Prostate gland (tissue), 2 donors: ENCODE measurements at regions not wholly inside any gene's neighbourhood (a gene's known extent, or its start where the extent isn't known, plus 50 kb on each side); places are given as distances from the start of the nearest gene placed in this dataset.
"Not testable (repeated sequence)": the region's sequence is repeated elsewhere in the genome, so short reads cannot be mapped to it uniquely, and the experiment has no call there.

Experiments used
- DNase-seq: peaks from one replicate; pipeline ENCODE4 v3.0.0-alpha.2; 2019; ENCODE audit warnings: low spot score
- H3K27ac ChIP-seq, 2 donors: fragments of 200-600 bp; sonication (generic); 2 replicates each; pipeline ENCODE4 v1.5.1; 2017 to 2019
- H3K27me3 ChIP-seq: fragments of 200-600 bp; sonication (generic); replicated peaks from 2 replicates; pipeline ENCODE4 v1.5.1; 2019; ENCODE audit not compliant: insufficient read depth
- H3K36me3 ChIP-seq, 2 donors: fragments of 200-600 bp; sonication (generic); 1 replicate in 1 of 2; 2 replicates in 1 of 2; pipeline versions ENCODE4 v1.5.1 to v1.8.1; 2017 to 2019
- H3K4me1 ChIP-seq: fragments of 200-600 bp; sonication (generic); replicated peaks from 2 replicates; pipeline ENCODE4 v1.5.1; 2019
- H3K4me3 ChIP-seq, 2 donors: fragments of 200-600 bp; sonication (generic); 2 replicates each; pipeline ENCODE4 v1.5.1; 2017 to 2019
- H3K9me3 ChIP-seq: fragments of 200-600 bp; sonication (generic); 2 replicates; pipeline ENCODE4 v1.5.1; 2017
- POLR2A ChIP-seq: fragments of 450-650 bp; IDR thresholded peaks from one replicate; pipeline ENCODE4 v1.6.1; 2016; ENCODE audit warnings: antibody characterized with exemption, mild to moderate bottlenecking
- POLR2AphosphoS5 ChIP-seq: sonication (generic); formaldehyde crosslinking; IDR thresholded peaks from one replicate; pipeline ENCODE4 v1.6.1; 2017; ENCODE audit warnings: antibody characterized with exemption
- WGBS: methylation state at CpG from one replicate; pipeline ENCODE4 v1.1.5; 2018; 5-methylcytosine and 5-hydroxymethylcytosine counted together
- intact Hi-C: fragments of 100-400 bp; cut with DNase I; formaldehyde crosslinking; loops from one replicate; pipeline ENCODE4 v1.14.2; 2022
- TF ChIP-seq, protein P1 (sequence below), 4 experiments: fragments of 200-600 bp in 2 of 4; fragments of 450-650 bp in 2 of 4; sonication (generic) in 2 of 4; IDR thresholded peaks; 1 replicate in 3 of 4; 2 replicates in 1 of 4; pipeline ENCODE4 v1.5.1; 2016 to 2019; ENCODE audit warnings: antibody characterized with exemption in 4 of 4, mild to moderate bottlenecking in 2 of 4, moderate library complexity in 2 of 4

DNA sequence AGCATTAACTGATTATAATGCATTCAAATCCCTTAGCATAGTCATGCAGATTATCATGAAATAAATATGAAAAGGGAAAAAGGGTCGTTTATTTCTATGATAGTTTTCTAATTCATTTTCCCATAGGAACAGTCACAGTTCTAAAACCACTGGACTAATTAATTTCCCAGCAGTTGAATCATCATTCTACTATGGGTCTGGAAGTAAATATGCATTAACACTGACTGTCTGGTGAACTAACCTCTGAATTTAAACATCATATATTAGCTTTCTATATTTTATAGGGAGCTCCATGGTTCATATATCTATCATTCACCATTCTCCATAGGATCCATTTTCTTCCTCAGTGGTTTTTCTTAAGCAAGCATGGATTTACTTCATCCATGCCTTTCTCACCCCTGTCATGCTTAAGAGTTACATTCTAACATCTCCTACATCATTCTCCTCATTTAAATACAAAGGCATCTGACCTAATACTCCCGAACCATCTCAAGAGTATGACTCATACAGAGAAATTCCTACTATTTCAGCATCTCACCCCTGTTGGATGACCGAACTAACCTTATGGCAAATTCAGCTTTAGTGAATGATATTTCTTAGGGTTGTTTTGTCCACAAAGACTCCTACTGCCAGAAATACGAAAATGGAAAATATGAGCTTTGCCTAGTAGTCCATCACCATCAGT lies 198.7 kb upstream of the ADAMTS3 start:
- intact Hi-C loops = no loop called here
- TF ChIP-seq POLR2A = no peak
- no peaks in the 10 kb centered on the region for H3K27me3 ChIP-seq
- no peak for DNase-seq
- no peak overlapping the region for H3K4me3 ChIP-seq
- WGBS = 79% methylated on average over 4 of the region's 4 CpGs
- H3K36me3 ChIP-seq = no peaks in the 10 kb centered on the region
- no peaks in the 10 kb centered on the region for H3K9me3 ChIP-seq
- H3K27ac ChIP-seq = no peak overlapping the region
- no peaks in the 10 kb centered on the region for H3K4me1 ChIP-seq

DNA sequence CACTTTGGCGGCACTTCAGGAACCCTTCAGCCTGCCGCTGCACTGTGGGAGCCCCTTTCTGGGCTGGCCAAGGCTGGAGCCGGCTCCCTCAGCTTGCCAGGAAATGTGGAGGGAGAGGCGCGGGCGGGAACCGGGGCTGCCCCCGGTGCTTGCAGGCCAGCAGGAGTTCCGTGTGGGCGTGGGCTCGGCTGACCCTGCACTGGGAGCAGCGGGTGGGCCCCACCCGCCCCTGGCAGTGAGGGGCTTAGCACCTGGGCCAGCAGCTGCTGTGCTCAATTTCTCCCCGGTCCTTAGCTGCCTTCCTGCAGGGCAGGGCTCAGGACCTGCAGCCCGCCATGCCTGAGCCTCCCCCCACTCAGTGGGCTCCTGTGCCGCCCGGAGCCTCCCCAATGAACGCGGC lies 196.8 kb upstream of the ADAMTS3 start:
- intact Hi-C loops, H3K27ac ChIP-seq, H3K9me3 ChIP-seq, DNase-seq, H3K4me1 ChIP-seq, H3K36me3 ChIP-seq, H3K27me3 ChIP-seq, H3K4me3 ChIP-seq: not testable (repeated sequence)
- WGBS = 92% methylated on average over 18 of the region's 19 CpGs

DNA sequence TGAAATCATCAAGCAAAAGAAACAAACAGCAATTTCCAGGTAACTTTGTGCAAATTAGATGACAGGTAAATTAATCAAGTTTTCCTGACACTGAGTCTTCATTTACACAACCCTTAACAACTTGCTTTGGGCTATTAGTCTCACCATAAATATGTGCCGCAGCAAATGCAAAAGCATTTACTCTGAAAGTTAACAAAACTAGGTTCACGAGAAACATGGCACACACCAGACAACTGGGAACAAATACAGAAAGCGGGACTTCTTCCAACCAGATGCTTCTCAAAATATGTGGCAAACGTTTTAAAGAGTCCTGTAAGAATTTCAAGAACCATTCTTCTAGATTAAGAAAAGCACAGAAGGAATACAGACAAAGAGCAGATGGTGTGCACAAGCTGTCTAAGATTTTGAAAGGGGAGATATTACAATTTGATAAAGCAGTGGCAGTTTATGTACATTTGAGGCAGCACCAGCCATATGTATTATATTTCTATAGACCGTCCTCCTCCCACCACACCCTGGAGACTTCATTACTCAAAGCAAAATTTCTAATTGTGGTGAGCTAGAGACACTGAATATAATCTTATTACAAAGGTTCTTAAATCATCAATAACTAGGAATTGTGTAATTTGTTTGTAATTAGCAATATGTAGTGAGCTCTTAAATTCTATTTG lies 192.5 kb upstream of the ADAMTS3 start:
- Histone ChIP-seq H3K27me3 (no peaks in the 10 kb centered on the region), H3K36me3 (no peaks in the 10 kb centered on the region), H3K27ac (no peak overlapping the region), H3K4me1 (no peaks in the 10 kb centered on the region), H3K9me3 (no peaks in the 10 kb centered on the region), H3K4me3 (no peak overlapping the region)
- TF ChIP-seq POLR2A = no peak
- TF ChIP-seq, protein P1, sequence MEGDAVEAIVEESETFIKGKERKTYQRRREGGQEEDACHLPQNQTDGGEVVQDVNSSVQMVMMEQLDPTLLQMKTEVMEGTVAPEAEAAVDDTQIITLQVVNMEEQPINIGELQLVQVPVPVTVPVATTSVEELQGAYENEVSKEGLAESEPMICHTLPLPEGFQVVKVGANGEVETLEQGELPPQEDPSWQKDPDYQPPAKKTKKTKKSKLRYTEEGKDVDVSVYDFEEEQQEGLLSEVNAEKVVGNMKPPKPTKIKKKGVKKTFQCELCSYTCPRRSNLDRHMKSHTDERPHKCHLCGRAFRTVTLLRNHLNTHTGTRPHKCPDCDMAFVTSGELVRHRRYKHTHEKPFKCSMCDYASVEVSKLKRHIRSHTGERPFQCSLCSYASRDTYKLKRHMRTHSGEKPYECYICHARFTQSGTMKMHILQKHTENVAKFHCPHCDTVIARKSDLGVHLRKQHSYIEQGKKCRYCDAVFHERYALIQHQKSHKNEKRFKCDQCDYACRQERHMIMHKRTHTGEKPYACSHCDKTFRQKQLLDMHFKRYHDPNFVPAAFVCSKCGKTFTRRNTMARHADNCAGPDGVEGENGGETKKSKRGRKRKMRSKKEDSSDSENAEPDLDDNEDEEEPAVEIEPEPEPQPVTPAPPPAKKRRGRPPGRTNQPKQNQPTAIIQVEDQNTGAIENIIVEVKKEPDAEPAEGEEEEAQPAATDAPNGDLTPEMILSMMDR (IDR thresholded peaks at IDR 0.05) = no peak
- no peak for TF ChIP-seq POLR2AphosphoS5
- intact Hi-C loops = no loop called here
- DNase-seq = no peak
- WGBS = 32% methylated on average over 5 of the region's 5 CpGs

DNA sequence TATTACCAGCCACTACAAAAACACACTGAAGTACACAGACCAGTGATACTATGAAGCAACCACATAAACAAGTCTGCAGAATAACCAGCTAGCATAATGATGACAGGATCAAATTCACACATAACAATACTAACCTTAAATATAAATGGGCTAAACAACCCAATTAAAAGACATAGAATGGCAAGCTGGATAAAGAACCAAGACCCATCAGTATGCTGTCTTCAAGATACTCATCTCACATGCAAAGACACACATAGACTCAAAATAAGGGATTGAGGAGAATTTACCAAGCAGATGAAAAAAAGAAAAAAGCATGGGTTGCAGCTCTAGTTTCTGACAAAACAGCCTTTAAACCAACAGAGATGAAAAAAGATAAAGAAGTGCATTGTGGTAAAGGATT lies 184.4 kb upstream of the ADAMTS3 start:
- H3K27me3 ChIP-seq, H3K36me3 ChIP-seq, H3K4me3 ChIP-seq, intact Hi-C loops, DNase-seq, H3K4me1 ChIP-seq, H3K9me3 ChIP-seq, H3K27ac ChIP-seq: not testable (repeated sequence)

DNA sequence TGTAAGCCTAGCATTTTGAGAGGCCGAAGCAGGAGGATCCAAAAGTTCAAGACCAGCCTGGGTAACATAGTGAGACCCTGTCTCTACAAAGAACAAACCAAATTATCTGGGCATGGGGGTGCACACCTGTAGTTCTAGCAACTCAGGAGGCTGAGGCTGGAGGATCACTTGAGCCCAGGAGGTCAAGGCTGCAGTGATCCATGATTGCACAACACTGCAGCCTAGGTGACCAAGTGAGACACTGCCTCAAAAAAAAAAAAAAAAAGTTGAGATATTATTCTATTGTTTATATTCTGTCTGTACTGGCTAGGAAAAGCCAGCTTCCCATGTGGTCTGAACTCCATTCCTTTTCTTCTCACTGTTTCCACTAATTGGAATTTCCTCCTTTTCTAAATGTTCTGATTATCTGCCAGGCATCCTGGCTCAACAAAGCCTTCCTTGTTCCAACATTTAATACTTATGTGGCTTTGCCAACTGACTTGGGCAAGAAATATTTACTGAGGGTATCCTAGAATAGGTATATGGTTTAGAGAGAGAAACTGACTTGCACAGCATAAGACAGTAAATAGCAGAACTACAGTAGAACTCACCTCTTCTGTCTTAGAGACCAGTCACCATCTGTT lies 175.2 kb upstream of the ADAMTS3 start:
- peak; percentile 36 for DNase-seq
- intact Hi-C loops = no loop called here
- H3K27me3 ChIP-seq = no peaks in the 10 kb centered on the region
- H3K27ac ChIP-seq = no peak overlapping the region
- no peaks in the 10 kb centered on the region for H3K36me3 ChIP-seq
- no peak overlapping the region for H3K4me3 ChIP-seq
- no peaks in the 10 kb centered on the region for H3K9me3 ChIP-seq
- 83% methylated on average over 1 of the region's 1 CpG for WGBS
- TF ChIP-seq POLR2A (no peak), POLR2AphosphoS5 (peak; percentile 69)
- TF ChIP-seq, protein P1 (IDR thresholded peaks at IDR 0.05) = no peak
- H3K4me1 ChIP-seq = no peaks in the 10 kb centered on the region

DNA sequence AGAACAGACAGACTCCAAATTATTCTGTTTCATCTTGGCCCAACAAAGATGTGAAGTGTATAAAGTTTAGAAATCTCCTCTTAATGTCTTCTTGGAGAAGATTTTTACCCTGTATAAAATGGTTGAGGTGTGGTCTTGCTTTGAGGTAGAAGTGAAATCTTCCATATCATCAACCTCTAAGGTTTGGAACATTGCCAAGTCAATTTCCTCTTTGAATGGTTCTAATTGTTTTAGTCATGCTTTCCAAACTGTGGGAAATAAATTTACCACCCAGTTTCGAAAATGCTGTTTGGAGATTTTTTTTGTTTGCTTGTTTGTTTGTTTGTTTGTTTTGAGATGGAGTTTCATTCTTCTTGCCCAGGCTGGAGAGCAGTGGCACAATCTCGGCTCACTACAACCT lies 174.1 kb upstream of the ADAMTS3 start:
- intact Hi-C loops = no loop called here
- WGBS = 85% methylated on average over 2 of the region's 2 CpGs
- DNase-seq = no peak
- TF ChIP-seq POLR2A (no peak), POLR2AphosphoS5 (no peak)
- TF ChIP-seq, protein P1 (IDR thresholded peaks at IDR 0.05) = no peak
- H3K36me3 ChIP-seq = no peaks in the 10 kb centered on the region
- no peak overlapping the region for H3K4me3 ChIP-seq
- H3K27ac ChIP-seq = no peak overlapping the region
- no peaks in the 10 kb centered on the region for H3K9me3 ChIP-seq
- H3K4me1 ChIP-seq = no peaks in the 10 kb centered on the region
- H3K27me3 ChIP-seq = no peaks in the 10 kb centered on the region
